ENCODE measurements at regions not wholly inside any gene's neighbourhood (a gene's known extent, or its start where the extent isn't known, plus 50 kb on each side); places are given as distances from the start of the nearest gene placed in this dataset.

DNA sequence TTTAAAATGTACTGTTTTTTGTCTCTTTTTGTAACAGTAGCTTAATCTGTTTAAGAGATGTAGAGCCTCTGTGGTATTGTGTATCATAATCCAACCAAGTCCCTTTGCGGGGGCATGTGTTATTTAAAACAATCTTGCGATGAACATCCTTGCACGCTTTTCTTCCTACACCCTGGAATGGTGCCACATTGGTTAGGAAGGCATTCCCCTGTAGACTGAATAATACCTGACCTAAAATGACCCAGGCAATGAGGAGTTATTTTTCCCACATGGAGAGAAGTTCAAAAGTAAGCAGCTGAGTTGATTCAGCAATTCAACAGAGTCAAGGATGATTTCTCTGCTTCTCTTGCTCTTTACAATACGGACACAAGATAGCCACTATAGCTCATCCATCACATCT, 142.0 kb upstream of the PMEPA1 start:
- in situ Hi-C loops (cut with MboI; ENCODE audit: low sequenced_read_pairs) (no loop called here), dilution Hi-C loops (cut with HindIII; ENCODE audit: low sequenced_read_pairs, unreplicated experiment) (no loop called here), intact Hi-C loops (cut with micrococcal nuclease) (no loop called here)
- TF ChIP-seq, protein P1, sequence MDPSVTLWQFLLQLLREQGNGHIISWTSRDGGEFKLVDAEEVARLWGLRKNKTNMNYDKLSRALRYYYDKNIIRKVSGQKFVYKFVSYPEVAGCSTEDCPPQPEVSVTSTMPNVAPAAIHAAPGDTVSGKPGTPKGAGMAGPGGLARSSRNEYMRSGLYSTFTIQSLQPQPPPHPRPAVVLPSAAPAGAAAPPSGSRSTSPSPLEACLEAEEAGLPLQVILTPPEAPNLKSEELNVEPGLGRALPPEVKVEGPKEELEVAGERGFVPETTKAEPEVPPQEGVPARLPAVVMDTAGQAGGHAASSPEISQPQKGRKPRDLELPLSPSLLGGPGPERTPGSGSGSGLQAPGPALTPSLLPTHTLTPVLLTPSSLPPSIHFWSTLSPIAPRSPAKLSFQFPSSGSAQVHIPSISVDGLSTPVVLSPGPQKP (IDR thresholded peaks at IDR 0.05; ENCODE audit: borderline replicate concordance, low read depth, low read length), result no peak
- TF ChIP-seq MAFK (IDR thresholded peaks at IDR 0.05; ENCODE audit: low read depth, low read length) (no peak), CTCF (conservative IDR thresholded peaks at IDR 0.05; ENCODE audit: low read depth, low read length) (no peak), POLR2A (IDR thresholded peaks at IDR 0.05; ENCODE audit: low read depth, low read length) (no peak), RCOR1 (IDR thresholded peaks at IDR 0.05; ENCODE audit: insufficient replicate concordance, low read length) (no peak), CEBPB (IDR thresholded peaks at IDR 0.05; ENCODE audit: low read depth, low read length) (no peak), NFE2L2 (IDR thresholded peaks at IDR 0.05; ENCODE audit: low read depth, low read length) (no peak), CHD1 (IDR thresholded peaks at IDR 0.05; ENCODE audit: low read depth, low read length) (no peak), MXI1 (IDR thresholded peaks at IDR 0.05; ENCODE audit: borderline replicate concordance, low read depth, low read length) (no peak), USF2 (IDR thresholded peaks at IDR 0.05; ENCODE audit: low read depth, low read length) (no peak), FOS (IDR thresholded peaks at IDR 0.05; ENCODE audit: low read depth, low read length) (no peak), RAD21 (IDR thresholded peaks at IDR 0.05; ENCODE audit: low read length) (no peak), SMC3 (IDR thresholded peaks at IDR 0.05; ENCODE audit: low read depth, low read length) (no peak), BHLHE40 (IDR thresholded peaks at IDR 0.05; ENCODE audit: low read depth, low read length) (no peak), RFX5 (IDR thresholded peaks at IDR 0.05; ENCODE audit: low read depth, low read length) (no peak), MAZ (IDR thresholded peaks at IDR 0.05; ENCODE audit: borderline replicate concordance, low read depth, low read length) (no peak)
- Histone ChIP-seq H3K56ac (ENCODE audit: extremely low read depth, insufficient read depth, low read length) (no peak overlapping the region), H3K4me2 (ENCODE audit: low read depth, low read length) (no peak overlapping the region), H2BK5ac (ENCODE audit: low read depth, low read length, poor library complexity, severe bottlenecking) (no peak overlapping the region), H4K91ac (ENCODE audit: insufficient read depth, low read depth, low read length) (no peak overlapping the region), H3K79me1 (ENCODE audit: low read depth in 1 of 2, low read length in 2 of 2) (no peaks in the 10 kb centered on the region), H3K4me3 (ENCODE audit: insufficient read depth, low read depth, low read length) (no peak overlapping the region), H4K5ac (ENCODE audit: low read depth, low read length) (no peak overlapping the region), H2BK120ac (ENCODE audit: low read depth, low read length) (no peak overlapping the region), H4K20me1 (ENCODE audit: insufficient read depth, low read length) (no peaks in the 10 kb centered on the region), H3K18ac (ENCODE audit: low read depth, low read length) (no peak overlapping the region), H3K14ac (replicated peaks; ENCODE audit: low read depth, low read length) (no peak overlapping the region), H3K36me3 (ENCODE audit: control insufficient read depth, insufficient read depth, low read length) (no peaks in the 10 kb centered on the region), H4K8ac (ENCODE audit: low read depth in 2 of 2, low read length in 2 of 2) (no peak overlapping the region), H3K4me1 (ENCODE audit: control insufficient read depth, insufficient read depth, low read length) (no peaks in the 10 kb centered on the region), H3K9ac (ENCODE audit: low read depth, low read length) (no peak overlapping the region), H3K9me1 (ENCODE audit: insufficient read depth, low read length) (no peaks in the 10 kb centered on the region), H2BK15ac (ENCODE audit: low read depth, low read length) (no peak overlapping the region), H3K9me3 (ENCODE audit: control insufficient read depth, insufficient read depth, low read length) (no peaks in the 10 kb centered on the region), H3K23ac (ENCODE audit: low read depth, low read length) (no peak overlapping the region), H2AK9ac (replicated peaks; ENCODE audit: low read depth, low read length, poor library complexity) (no peak overlapping the region), H3K4ac (ENCODE audit: low read depth, low read length) (no peak overlapping the region), H2BK20ac (ENCODE audit: low read depth, low read length) (no peak overlapping the region), H3K27ac (ENCODE audit: insufficient read depth, low read length) (no peak overlapping the region), H3K27me3 (ENCODE audit: control insufficient read depth, insufficient read depth, low read length) (no peaks in the 10 kb centered on the region; the same call in none of the 2 replicates), H2AK5ac (ENCODE audit: low read depth, low read length) (no peak overlapping the region), H2AFZ (replicated peaks; ENCODE audit: low read length, poor library complexity) (no peak overlapping the region)
- ChIA-PET CTCF (interaction anchor here (0.6 kb wide), 1 partner anchor 1066 kb away, joined by 3 read pairs; no protein-coding TSS in a partner anchor), POLR2A (ENCODE audit: unreplicated experiment) (no interaction called here)
- no CpG with 5 or more reads among the region's 4 CpGs for WGBS, 2 experiments (ENCODE audit: extremely low coverage in 2 of 2, insufficient read length in 1 of 2)
- ATAC-seq (ENCODE audit: low read depth) (no peak), DNase-seq (no peak)
- no TSS peak for BruUV-seq (replicated peaks)

All from IMR-90 (cell line).